GM12878 (cell line): ENCODE measurements at regions not wholly inside any gene's neighbourhood (a gene's known extent, or its start where the extent isn't known, plus 50 kb on each side); places are given as distances from the start of the nearest gene placed in this dataset.

ENCODE experiments used
- ATAC-seq: fragments of 200-7000 bp; cut with Tn5 transposase; 3 replicates; pipeline ENCODE4 v1.9.1; 2020; ENCODE audit warnings: mild to moderate bottlenecking, moderate library complexity
- BruUV-seq: library from RNA; stranded (reverse); fragments of 400-500 nt; replicated peaks from 2 replicates; lab custom pipeline; 2021; lab: Mats Ljungman, UMichigan
- CTCF ChIA-PET: fragments of 300-600 bp; sonication (Branson Sonifier 250); formaldehyde crosslinking; extraction: SDS; loops from one replicate; lab custom pipeline; 2021; ENCODE audit warnings: inconsistent platforms; lab: Yijun Ruan, JAX
- POLR2A ChIA-PET: fragments of 350-600 bp; formaldehyde crosslinking; extraction: SDS; loops from one replicate; lab custom pipeline; 2021; ENCODE audit warnings: inconsistent platforms; lab: Charles Lee
- RAD21 ChIA-PET: fragments of 300-600 bp; sonication (Branson Sonifier 250); formaldehyde crosslinking; loops from one replicate; lab custom pipeline; 2023; ENCODE audit warnings: antibody characterized with exemption; ENCODE audit not compliant: unreplicated experiment; lab: Charles Lee
- SMC1A ChIA-PET: fragments of 300-600 bp; sonication (Branson Sonifier 250); formaldehyde crosslinking; loops from one replicate; lab custom pipeline; 2023; ENCODE audit not compliant: unreplicated experiment, uncharacterized antibody; lab: Charles Lee
- DNase-seq: peaks from one replicate; pipeline ENCODE4 v3.0.0-alpha.2; 2011; ENCODE audit warnings: low read depth, low spot score
- FAIRE-seq: peaks from 3 replicates; lab custom pipeline; 2011; peaks lifted over from hg19 to GRCh38; lab: Jason Lieb, UNC
- H2AFZ ChIP-seq: 2 replicates; pipeline ENCODE4 v1.6.0; 2011; ENCODE audit warnings: low read depth, low read length, control low read depth; ENCODE audit not compliant: control insufficient read depth
- H3K27ac ChIP-seq: 2 replicates; pipeline ENCODE4 v1.5.1; 2011; ENCODE audit warnings: control low read depth; ENCODE audit not compliant: control insufficient read depth, insufficient read depth
- H3K27me3 ChIP-seq, 2 experiments: replicated peaks in 1 of 2; 2 replicates each; pipeline versions ENCODE4 v1.6.0 to v1.6.1; 2011; ENCODE audit warnings: low read length in 1 of 2; ENCODE audit not compliant: control insufficient read depth in 2 of 2, insufficient read depth in 2 of 2
- H3K36me3 ChIP-seq, 2 experiments: 2 replicates each; pipeline ENCODE4 v1.5.1; 2011; ENCODE audit warnings: low read length in 1 of 2; ENCODE audit not compliant: control insufficient read depth in 2 of 2, insufficient read depth in 2 of 2
- H3K4me1 ChIP-seq: 2 replicates; pipeline ENCODE4 v1.6.1; 2011; ENCODE audit warnings: mild to moderate bottlenecking, low read length, moderate library complexity, mixed read lengths; ENCODE audit not compliant: control insufficient read depth, insufficient read depth
- H3K4me2 ChIP-seq: 2 replicates; pipeline ENCODE4 v1.6.0; 2011; ENCODE audit warnings: control low read depth; ENCODE audit not compliant: control insufficient read depth, insufficient read depth
- H3K4me3 ChIP-seq: fragments of 200-600 bp; sonication (generic); 2 replicates; pipeline ENCODE4 v1.5.1; 2016
- H3K79me2 ChIP-seq: 2 replicates; pipeline ENCODE4 v1.6.0; 2011; ENCODE audit warnings: low read length; ENCODE audit not compliant: control insufficient read depth, insufficient read depth
- H3K9ac ChIP-seq: 2 replicates; pipeline ENCODE4 v1.8.0; 2011; ENCODE audit warnings: low read length, control low read depth, mixed read lengths; ENCODE audit not compliant: control insufficient read depth, insufficient read depth
- H3K9me3 ChIP-seq: replicated peaks from 3 replicates; pipeline ENCODE4 v1.5.1; 2011; ENCODE audit warnings: mild to moderate bottlenecking, low read length; ENCODE audit not compliant: control insufficient read depth, insufficient read depth
- H4K20me1 ChIP-seq: 2 replicates; pipeline ENCODE4 v1.6.0; 2011; ENCODE audit not compliant: control insufficient read depth, insufficient read depth
- ATF7 ChIP-seq: fragments of 450-650 bp; IDR thresholded peaks from 2 replicates; pipeline ENCODE4 v1.6.1; 2016; ENCODE audit warnings: low read depth, mild to moderate bottlenecking
- BACH1 ChIP-seq: fragments of 450-650 bp; IDR thresholded peaks from 2 replicates; pipeline ENCODE4 v1.6.1; 2017; ENCODE audit warnings: mild to moderate bottlenecking, borderline replicate concordance
- CBX3 ChIP-seq: fragments of 200-600 bp; sonication (generic); IDR thresholded peaks from 2 replicates; pipeline ENCODE4 v1.6.1; 2016; ENCODE audit warnings: low read depth, borderline replicate concordance
- CBX5 ChIP-seq: sonication (generic); IDR thresholded peaks from 2 replicates; pipeline ENCODE4 v1.6.1; 2016; ENCODE audit warnings: low read depth, moderate library complexity, mild to moderate bottlenecking, inconsistent platforms
- FOS ChIP-seq: IDR thresholded peaks from 3 replicates; pipeline ENCODE4 v1.6.1; 2011; ENCODE audit warnings: borderline replicate concordance; ENCODE audit not compliant: insufficient read length; ENCODE audit errors: extremely low read depth
- GATAD2B ChIP-seq: fragments of 450-650 bp; conservative IDR thresholded peaks from 2 replicates; pipeline ENCODE4 v1.6.1; 2017; ENCODE audit warnings: low read depth, mild to moderate bottlenecking, moderate library complexity
- IKZF1 ChIP-seq: fragments of 450-650 bp; conservative IDR thresholded peaks from 2 replicates; pipeline ENCODE4 v1.6.1; 2017; ENCODE audit warnings: antibody characterized with exemption, mild to moderate bottlenecking
- IKZF2 ChIP-seq, 2 experiments: fragments of 450-650 bp; IDR thresholded peaks; 2 replicates each; pipeline ENCODE4 v1.6.1; 2017; ENCODE audit warnings: mild to moderate bottlenecking in 2 of 2, moderate library complexity in 2 of 2
- MEF2A ChIP-seq: IDR thresholded peaks from 2 replicates; pipeline ENCODE4 v1.6.1; 2011; ENCODE audit warnings: low read depth, mild to moderate bottlenecking, low read length, moderate library complexity; ENCODE audit not compliant: insufficient read depth
- MEF2B ChIP-seq: fragments of 450-650 bp; IDR thresholded peaks from 2 replicates; pipeline ENCODE4 v1.6.1; 2018; ENCODE audit warnings: mild to moderate bottlenecking, moderate library complexity; ENCODE audit not compliant: partially characterized antibody, poor library complexity, severe bottlenecking
- MYB ChIP-seq: fragments of 150-350 bp; IDR thresholded peaks from 2 replicates; pipeline ENCODE4 v1.6.1; 2014; ENCODE audit warnings: mild to moderate bottlenecking, low read depth, low read length, borderline replicate concordance
- PAX5 ChIP-seq: IDR thresholded peaks from 2 replicates; pipeline ENCODE4 v1.6.1; 2011; ENCODE audit warnings: low read depth, low read length, borderline replicate concordance
- PRDM15 ChIP-seq: fragments of 450-650 bp; formaldehyde crosslinking; IDR thresholded peaks from 2 replicates; pipeline ENCODE4 v1.4.0; 2020; ENCODE audit warnings: mild to moderate bottlenecking, moderate library complexity
- RBBP5 ChIP-seq: fragments of 200-600 bp; sonication (generic); conservative IDR thresholded peaks from 2 replicates; pipeline ENCODE4 v1.6.1; 2016
- RUNX3 ChIP-seq: IDR thresholded peaks from 2 replicates; pipeline ENCODE4 v1.6.1; 2012; ENCODE audit warnings: low read length, inconsistent platforms
- STAT3 ChIP-seq: IDR thresholded peaks from 2 replicates; pipeline ENCODE4 v1.6.1; 2011; ENCODE audit warnings: low read depth, low read length, improper control_type of control experiment
- TCF12 ChIP-seq: IDR thresholded peaks from 2 replicates; pipeline ENCODE4 v1.6.1; 2011; ENCODE audit warnings: low read depth, mild to moderate bottlenecking, low read length
- YY1 ChIP-seq: IDR thresholded peaks from 2 replicates; pipeline ENCODE4 v1.6.1; 2011; ENCODE audit warnings: low read depth, mild to moderate bottlenecking, low read length
- ZNF217 ChIP-seq: fragments of 450-650 bp; IDR thresholded peaks from 2 replicates; pipeline ENCODE4 v1.6.1; 2017; ENCODE audit warnings: antibody characterized with exemption, mild to moderate bottlenecking
- WGBS: methylation state at CpG from one replicate; pipeline ENCODE4 v1.1.6; 2016; ENCODE audit warnings: low lambda C conversion rate; ENCODE audit not compliant: insufficient replicate concordance, insufficient coverage; ENCODE audit errors: missing lambda C conversion rate; 5-methylcytosine and 5-hydroxymethylcytosine counted together
- in situ Hi-C: fragments of 300-500 bp; cut with MboI; formaldehyde crosslinking; loops from 9 replicates; pipeline ENCODE4 v1.14.3; 2018; ENCODE audit warnings: mixed read lengths
- intact Hi-C: fragments of 100-400 bp; cut with micrococcal nuclease; formaldehyde crosslinking; loops from one replicate; pipeline ENCODE4 v1.14.2; 2022; ENCODE audit not compliant: unreplicated experiment

DNA sequence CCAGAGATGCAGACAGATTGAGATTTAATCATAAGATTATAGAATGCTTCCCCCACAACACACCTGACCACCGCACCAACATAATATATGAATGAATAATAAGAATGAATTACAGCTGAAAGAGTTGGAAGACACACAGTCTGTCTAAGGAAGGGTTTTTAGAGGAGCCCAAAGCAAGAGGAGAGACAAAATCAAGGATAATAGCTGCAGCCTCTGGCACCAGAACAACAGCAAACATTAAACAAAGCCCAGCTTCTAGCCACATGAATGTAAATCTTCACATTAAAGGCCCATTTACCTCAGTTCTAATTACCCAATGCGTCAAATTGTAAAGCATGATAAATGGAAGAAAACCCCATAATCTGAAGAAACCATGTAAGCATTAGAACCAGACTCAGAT, 133.9 kb downstream of the SPCS3 start (continued):
- TF ChIP-seq CBX3 (no peak), ZNF217 (no peak)

DNA sequence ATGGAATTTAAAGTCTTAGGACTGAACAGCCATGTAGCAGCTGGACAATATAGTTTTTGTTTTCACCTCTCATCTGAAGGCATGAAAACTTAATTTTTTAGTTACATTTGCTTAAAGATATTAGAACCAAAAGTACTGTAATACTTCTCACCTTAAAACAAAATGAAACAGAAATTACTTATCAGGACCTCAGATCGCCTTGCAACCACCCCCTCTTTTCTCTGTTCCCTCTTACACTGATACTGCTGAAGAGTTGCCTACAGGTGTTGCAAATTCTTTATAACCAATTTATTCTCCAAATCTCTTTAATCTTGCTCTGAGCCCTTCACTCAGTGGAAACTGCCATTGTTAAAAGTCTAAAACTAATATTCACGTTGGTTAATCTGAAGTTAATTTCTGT, 145.0 kb downstream of the SPCS3 start:
- DNase-seq (peak; percentile 54), FAIRE-seq (peak; percentile 23), ATAC-seq (peak; percentile 97)
- Histone ChIP-seq H3K4me3 (no peak overlapping the region), H3K9me3 (no peaks in the 10 kb centered on the region; the same call in 2 of the 3 replicates), H3K27me3 (no peaks in the 10 kb centered on the region), H3K27ac (0 out of 2 replicates have a peak overlapping the region, but pooled peaks have one; percentile 9), H3K79me2 (no peaks in the 10 kb centered on the region), H3K9ac (no peak overlapping the region), H2AFZ (peak overlapping the region; percentile 31; the same call in 1 of the 2 replicates), H3K36me3 (no peaks in the 10 kb centered on the region), H3K4me2 (peak overlapping the region; percentile 59; the same call in 1 of the 2 replicates), H3K4me1 (peaks cover 13% of the 10 kb centered on the region), H4K20me1 (no peaks in the 10 kb centered on the region)
- CTCF ChIA-PET, result interaction anchor here (0.8 to 2.5 kb wide), 3 partner anchors 13 to 88 kb away, joined by 3 to 9 read pairs (median 3); no protein-coding TSS in a partner anchor
- no TSS peak for BruUV-seq
- POLR2A ChIA-PET, result interaction anchor here (1.1 to 1.6 kb wide), 3 partner anchors 14 to 52 kb away, joined by 3 to 6 read pairs (median 4); no protein-coding TSS in a partner anchor
- SMC1A ChIA-PET, result interaction anchor here (1.1 to 2.5 kb wide), 4 partner anchors 27 to 95 kb away, joined by 3 to 11 read pairs (median 6); no protein-coding TSS in a partner anchor
- intact Hi-C loops (no loop called here), in situ Hi-C loops (no loop called here)
- RAD21 ChIA-PET, result interaction anchor here (0.8 to 1.3 kb wide), 2 partner anchors 86 to 88 kb away, joined by 3 to 5 read pairs; no protein-coding TSS in a partner anchor
- WGBS, result 16% methylated on average over 2 of the region's 2 CpGs
- TF ChIP-seq IKZF2 (IDR thresholded peaks at IDR 0.05) (peak; percentile 25 to 42; a peak in 2 of 4 replicates), PAX5 (0 out of 2 replicates have a peak, but pooled peaks have one; percentile 21), CBX5 (no peak), STAT3 (no peak), MYB (no peak), PRDM15 (CRISPR knock-in tag) (no peak), YY1 (no peak), BACH1 (peak; percentile 74; the same call in 1 of the 2 replicates), GATAD2B (no peak), RUNX3 (no peak), MEF2A (no peak), IKZF1 (no peak), ATF7 (peak; percentile 57), RBBP5 (no peak), TCF12 (0 out of 2 replicates have a peak, but pooled peaks have one; percentile 32), MEF2B (peak; percentile 47), FOS (no peak)
